Keratinocyte (primary cell): ENCODE measurements at regions not wholly inside any gene's neighbourhood (a gene's known extent, or its start where the extent isn't known, plus 50 kb on each side); places are given as distances from the start of the nearest gene placed in this dataset.
"Not testable (repeated sequence)": the region's sequence is repeated elsewhere in the genome, so short reads cannot be mapped to it uniquely, and the experiment has no call there.

Experiments used
- EZH2 ChIP-seq: IDR thresholded peaks from one replicate; pipeline ENCODE4 v1.6.1; 2012; ENCODE audit warnings: inconsistent platforms, mild to moderate bottlenecking, low read length, moderate library complexity
- TF ChIP-seq, protein P1 (sequence below), 3 experiments: IDR thresholded peaks in 1 of 3; conservative IDR thresholded peaks in 1 of 3; optimal IDR thresholded peaks in 1 of 3; 2 replicates in 2 of 3; 3 replicates in 1 of 3; pipeline versions ENCODE3 to v1.5.1; 2011; ENCODE audit warnings: low read length in 3 of 3, mild to moderate bottlenecking in 3 of 3, moderate library complexity in 2 of 3, control low read depth in 1 of 3, inconsistent platforms in 1 of 3; ENCODE audit not compliant: insufficient read depth in 2 of 3; ENCODE audit errors: extremely low read depth in 1 of 3

DNA sequence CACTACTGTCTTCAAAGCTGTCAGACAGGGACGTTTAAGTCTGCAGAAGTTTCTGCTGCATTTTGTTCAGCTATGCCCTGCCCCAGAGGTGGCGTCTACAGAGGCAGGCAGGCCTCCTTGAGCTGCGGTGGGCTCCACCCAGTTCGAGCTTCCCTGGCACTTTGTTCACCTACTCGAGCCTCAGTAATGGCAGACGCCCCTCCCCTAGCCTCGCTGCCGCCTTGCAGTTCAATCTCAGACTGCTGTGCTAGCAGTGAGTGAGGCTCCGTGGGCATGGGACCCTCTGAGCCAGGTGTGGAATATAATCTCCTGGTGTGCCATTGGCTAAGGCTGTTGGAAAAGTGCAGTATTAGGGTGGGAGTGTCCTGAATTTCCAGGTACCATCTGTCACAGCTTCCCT is 433.5 kb upstream of the LMCD1 start:
- TF ChIP-seq, protein P1, sequence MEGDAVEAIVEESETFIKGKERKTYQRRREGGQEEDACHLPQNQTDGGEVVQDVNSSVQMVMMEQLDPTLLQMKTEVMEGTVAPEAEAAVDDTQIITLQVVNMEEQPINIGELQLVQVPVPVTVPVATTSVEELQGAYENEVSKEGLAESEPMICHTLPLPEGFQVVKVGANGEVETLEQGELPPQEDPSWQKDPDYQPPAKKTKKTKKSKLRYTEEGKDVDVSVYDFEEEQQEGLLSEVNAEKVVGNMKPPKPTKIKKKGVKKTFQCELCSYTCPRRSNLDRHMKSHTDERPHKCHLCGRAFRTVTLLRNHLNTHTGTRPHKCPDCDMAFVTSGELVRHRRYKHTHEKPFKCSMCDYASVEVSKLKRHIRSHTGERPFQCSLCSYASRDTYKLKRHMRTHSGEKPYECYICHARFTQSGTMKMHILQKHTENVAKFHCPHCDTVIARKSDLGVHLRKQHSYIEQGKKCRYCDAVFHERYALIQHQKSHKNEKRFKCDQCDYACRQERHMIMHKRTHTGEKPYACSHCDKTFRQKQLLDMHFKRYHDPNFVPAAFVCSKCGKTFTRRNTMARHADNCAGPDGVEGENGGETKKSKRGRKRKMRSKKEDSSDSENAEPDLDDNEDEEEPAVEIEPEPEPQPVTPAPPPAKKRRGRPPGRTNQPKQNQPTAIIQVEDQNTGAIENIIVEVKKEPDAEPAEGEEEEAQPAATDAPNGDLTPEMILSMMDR (optimal IDR thresholded peaks at IDR 0.05 in 1 of 3, IDR thresholded peaks at IDR 0.05 in 1 of 3, conservative IDR thresholded peaks at IDR 0.05 in 1 of 3; ENCODE audit: extremely low read depth in 1 of 3, insufficient read depth in 2 of 3, low read length in 3 of 3): not testable (repeated sequence)
- not testable (repeated sequence) for TF ChIP-seq EZH2
